NCI-H446 (cell line): ENCODE measurements at regions not wholly inside any gene's neighbourhood (a gene's known extent, or its start where the extent isn't known, plus 50 kb on each side); places are given as distances from the start of the nearest gene placed in this dataset.
"Not testable (repeated sequence)": the region's sequence is repeated elsewhere in the genome, so short reads cannot be mapped to it uniquely, and the experiment has no call there.

ENCODE experiments used
- DNase-seq, 2 experiments: peaks; one replicate each; lab custom pipeline; 2025; lab: John Stamatoyannopoulos, UW

DNA sequence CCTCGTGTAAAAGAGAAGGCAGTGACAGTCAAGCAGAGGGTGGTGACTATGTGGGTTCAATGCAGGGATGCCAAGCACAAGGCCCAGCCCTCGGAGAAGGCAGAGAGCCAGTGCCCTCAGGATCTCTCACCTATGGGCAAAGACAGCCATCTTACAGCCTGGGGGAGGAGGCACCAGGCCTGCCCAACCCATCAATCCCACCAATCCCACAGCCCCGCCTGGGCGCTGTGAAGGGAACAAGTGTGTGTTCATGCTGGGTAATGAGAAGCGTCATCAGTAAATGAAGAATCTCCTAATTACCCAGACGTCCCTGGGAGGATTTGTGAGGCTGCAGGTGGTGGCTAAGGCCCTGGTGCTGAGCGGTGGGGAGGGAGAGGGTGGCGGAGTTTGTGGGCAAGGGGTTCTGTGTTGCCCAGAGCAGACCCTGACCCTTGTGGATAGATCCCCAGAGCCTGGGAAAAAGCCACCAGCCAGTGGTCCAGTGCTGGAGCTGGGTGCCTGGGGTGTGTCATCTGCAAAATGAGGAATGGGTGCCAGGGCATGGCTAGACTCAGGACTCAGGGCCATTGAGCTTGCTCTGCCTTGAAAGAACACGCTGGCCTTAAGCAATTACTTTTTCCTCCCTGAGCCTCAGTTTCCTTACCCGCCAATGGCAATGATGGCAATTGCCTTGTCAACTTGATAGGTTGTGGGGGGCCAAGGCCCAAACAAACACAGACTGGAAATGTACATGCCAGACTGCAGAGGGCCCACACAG lies 128.1 kb upstream of the UNC5B start:
- DNase-seq = no peak

DNA sequence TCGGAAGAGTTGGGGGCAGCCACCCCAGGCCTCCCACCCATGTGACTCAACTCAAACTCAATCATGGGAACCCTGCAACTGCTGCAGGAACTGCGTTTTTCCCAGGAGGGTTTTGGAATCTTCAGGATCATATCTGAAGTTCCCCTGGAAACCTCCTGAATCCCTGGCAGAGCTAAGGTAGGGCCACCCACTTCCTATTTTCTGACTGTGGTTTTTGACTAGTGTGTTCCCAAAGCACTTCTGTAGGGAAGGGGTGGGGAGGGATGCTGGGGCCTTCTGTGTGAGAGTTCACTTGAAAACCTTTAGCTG lies 127.6 kb upstream of the UNC5B start:
- no peak for DNase-seq

DNA sequence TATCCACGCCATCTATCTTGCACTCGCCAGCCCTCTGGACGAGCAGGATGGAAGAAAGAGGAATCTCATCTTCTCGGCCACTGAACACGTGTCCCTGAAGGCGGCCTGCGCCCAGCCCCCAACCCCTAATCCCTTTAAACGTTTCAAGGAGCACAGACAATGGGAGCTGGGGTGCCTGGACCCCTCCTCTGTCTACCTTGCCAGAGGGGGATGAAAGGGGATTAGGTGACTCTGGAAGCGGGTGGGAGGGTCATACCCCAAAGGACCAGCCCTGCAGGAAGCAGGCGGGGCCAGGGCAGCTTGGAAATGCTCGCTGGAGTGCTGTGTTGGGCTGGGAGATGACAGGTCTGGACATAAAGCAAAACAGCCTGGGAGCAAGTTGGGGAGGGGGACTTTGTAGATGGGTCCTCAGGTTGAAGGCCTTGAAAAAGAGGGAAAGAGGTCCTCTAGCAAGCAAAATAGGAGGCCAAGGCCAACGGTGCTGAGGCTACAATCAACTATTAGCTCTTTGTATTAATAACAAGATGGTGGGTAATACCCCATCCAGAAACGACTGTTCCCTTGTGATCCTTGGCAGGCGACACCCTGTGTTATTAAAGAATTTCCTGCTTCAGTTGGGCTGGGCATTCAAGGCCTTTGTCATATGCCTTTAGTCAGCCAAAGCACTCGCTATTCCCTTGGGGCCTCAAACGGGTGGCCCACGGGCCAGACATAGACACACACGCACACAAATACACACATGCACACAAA lies 126.5 kb upstream of the UNC5B start:
- no peak for DNase-seq

DNA sequence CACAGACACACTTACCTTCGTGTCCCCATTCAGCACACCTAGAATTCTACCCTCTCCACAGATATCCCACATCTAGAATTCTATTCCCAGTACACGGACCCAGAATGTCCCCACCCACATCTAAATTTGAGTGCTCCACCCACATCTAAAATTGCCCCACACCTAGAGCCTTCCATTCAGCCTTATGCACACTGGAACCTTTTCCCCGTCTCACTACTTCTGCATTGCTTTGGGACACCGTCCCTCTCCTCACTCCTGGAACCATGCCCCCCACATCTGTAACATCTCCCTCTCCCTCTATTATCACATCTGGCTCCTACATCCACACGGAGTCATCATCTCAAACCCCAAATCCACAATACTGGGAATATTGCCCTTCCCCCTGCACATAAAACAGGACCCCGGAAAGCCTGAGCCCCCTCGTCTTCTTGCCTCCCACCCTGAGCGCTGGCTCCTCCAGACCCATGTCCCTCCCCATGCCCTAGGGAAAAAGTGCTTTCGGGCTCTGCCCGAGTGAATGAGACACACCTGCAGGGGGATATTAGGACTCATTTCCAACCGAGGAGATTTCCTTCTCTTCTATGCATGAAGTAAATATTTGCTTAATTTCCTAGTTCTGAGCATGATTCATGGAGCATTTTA lies 125.8 kb upstream of the UNC5B start:
- DNase-seq = no peak

DNA sequence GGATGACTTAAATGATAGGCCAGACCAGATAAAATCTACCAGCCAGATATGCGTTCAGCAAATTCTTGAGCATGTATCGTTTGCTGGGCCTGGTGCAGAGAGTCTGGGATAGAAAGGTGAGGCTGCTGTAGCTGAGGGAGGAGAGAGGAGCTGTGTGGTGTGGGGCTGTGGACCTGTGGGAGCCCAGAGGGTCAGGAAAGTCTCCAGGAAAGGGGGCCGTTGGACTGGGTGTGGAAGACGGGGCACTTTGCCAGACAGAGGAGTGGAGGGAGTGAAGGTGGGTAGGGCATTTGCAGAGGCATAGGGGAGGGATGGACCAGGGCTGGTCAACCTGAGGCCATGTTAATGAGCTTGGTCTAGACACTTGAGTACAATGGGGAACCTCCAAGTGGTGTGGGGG lies 124.7 kb upstream of the UNC5B start:
- DNase-seq = no peak

DNA sequence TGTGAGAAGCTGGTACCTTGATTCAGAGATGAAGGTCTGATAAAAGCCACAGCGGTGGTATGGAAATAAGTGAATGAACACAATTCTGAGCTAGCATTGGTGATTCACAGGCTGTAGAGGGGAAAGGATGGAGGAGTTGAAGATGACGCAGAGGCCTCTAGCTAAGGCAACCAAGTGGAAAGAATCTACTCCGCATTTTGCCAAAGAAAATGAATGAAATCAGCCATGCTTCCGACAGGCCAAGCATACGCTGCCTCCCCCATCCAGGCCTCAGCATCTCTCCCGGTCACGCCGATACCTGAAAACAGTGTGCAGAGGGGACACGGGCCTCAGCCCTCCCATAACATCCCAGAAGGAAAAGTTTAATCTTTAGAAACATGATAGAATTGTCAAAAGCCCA lies 124.3 kb upstream of the UNC5B start:
- DNase-seq = no peak

DNA sequence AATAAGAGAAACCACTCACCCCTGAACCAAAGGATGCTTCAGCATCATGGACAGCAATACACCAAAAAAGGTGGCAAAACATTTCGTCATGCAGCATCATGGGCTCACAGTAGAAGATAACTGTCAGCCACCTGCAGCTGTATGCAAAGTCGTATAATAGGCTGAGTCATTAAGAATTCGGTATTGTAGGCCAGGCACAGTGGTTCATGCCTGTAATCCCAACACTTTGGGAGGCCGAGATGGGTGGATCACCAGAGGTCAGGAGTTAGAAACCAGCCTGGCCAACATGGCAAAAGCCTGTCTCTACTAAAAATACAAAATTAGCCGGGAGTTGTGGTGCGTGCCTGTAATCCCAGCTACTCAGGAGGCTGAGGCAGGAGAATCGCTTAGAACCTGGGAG lies 123.8 kb upstream of the UNC5B start:
- DNase-seq = not testable (repeated sequence)

DNA sequence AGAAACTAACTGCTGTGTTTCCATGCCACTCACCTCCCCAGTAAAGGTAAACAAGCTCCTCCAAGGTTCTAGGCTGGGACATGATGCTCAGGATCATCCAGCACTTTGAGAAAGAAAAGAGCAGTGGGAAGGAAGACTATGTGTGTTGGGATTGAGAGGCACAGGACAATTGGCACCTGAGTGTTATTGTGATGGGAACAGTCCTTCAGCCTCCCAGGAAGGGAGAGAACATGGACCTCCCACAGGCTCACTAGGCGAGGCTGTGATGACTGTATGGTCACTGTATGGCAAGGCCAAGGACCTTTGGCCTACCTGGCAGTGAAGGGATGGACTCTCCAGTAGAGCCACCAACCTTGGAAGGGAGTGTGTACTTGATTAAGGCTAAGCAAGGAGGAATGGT lies 123.2 kb upstream of the UNC5B start:
- DNase-seq = no peak

DNA sequence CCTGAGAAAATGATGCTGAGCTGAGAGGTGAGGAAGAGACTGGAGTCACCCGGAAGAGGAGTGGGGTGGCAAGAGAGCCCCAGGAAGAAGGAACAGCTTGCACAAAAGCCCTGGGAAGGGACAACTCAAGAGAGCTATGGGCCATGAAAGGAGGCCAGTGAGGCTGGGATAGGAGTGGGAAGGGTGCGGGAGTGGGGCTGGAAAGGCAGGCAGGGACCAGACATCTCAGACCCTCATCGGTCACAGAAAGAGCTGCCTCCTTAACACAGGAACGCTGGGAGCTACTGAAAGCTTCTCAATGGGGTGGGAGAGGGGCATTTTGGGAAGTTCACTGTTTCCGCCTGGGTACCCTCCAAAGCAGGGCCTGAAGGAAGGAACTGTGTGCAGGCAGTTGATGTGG lies 122.0 kb upstream of the UNC5B start:
- DNase-seq = no peak

DNA sequence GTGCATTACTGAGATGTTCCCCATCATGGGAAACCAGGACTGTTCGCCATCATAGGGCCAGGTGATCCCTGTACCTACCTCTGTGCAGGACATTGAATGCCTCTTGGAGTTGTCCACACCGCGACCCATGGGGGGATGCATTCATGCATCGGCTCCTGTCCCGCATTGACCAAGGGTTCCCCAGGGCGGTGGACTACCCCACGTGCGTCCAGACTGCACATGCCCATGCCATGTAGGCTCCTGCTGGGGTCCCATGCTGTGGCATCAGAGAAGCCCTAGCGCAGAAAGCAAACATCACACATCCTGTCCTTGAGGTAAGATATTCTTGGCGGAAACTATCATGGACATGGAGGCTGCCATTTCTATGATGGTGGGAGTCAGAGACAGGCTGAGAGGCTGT lies 121.6 kb upstream of the UNC5B start:
- DNase-seq = no peak

DNA sequence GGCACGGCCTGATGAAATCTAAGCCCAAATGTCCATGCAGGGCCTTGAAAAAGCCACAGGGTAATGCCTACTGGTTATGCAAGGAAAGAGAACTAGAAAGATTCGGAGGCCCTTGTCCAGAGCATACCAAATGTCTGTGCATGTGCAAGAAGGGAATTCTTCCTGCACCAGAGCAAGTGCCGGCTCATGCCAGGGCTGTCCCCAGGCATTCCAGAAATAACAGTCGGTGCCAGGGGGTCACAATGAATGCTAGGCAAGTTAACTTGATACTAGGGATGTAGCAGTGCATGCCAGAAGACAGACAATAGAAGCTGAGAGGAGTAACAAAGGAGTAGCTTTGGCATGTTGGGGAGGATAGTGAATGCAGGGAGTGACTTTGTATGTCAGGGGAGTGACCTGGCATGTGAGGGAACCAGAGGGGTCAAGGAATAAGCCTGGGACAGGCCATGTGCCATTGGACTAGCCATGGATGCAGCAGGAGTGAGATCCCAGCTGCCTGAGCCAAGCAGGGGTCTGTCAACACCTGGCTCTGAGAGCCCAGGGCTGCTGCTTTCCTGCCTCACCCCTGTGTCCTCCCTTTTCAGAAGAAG lies 119.5 kb upstream of the UNC5B start:
- no peak for DNase-seq

DNA sequence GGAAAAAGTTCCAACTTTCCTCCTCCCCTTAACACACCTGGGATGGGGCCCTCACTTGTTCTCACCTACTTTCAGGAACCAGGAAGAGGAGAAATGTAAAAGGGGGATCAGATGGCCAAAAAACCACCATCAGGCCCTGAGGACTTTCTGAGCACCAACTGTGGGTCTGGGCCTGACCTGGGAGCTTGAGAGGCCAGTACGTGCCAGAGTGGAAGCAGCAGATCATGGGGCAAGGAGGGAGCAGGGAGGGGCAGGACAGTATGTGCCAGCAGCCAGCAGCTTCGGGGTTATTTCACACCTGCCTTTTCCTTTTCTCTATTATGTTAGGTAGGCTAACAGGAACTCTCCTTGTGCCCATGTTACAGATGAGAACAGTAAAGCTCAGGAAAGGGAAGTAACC lies 118.8 kb upstream of the UNC5B start:
- no peak for DNase-seq

DNA sequence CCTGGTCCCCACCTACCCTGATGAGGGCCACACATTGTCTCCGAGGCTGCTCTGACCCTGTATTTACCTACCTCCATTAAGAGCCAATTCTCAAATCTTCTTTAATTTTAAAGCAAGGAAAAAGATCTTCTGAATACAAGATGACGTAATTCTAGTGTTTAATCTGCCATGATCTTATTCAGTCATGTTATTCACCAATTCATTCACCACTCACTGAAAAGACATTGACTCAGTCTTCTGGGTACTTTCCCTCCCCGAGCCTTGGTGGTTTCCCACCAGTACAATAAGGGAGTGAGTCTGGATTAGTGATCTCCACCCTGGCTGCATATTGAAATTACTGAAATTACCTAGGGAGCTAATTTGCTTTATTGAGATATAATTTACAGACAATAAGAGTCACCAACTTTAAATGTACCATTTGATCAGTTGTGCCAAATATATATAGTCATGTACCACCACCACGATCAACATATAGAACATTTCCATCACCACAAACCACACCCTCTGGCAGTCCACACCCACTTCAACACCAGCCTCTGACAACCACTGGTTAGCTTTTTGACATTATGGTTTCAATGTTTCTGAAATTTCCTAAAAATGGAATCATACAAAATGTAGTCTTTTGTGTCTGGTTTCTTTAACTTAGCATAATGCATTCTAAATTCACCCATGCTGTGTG lies 117.5 kb upstream of the UNC5B start:
- DNase-seq = no peak

DNA sequence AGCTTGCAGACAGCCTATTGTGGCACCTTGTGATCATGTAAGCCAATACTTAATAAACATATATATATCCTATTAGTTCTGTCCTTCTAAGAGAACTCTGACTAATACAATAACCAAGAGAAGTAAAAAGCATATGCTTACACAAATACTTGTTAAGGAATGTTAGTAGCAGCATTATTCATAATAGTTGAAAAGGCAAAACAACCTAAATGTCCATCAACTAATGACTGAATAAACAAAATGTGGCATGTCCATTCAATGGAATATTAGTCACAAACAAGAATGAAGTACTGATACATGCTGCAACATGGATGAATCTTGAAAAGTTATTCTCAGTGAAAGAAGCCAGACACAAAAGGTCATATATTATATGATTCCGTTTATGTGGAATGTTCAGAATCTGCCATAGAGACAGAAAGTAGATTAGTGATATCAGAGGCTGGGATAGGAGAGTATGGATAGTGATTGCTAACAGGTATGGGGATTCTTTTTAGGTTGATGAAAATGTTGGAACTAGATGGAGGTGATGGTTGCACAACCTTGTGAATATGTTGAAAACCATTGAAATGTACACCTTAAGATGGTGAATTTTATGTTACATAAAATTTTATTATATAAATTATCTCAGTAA lies 112.5 kb upstream of the UNC5B start:
- no peak for DNase-seq

DNA sequence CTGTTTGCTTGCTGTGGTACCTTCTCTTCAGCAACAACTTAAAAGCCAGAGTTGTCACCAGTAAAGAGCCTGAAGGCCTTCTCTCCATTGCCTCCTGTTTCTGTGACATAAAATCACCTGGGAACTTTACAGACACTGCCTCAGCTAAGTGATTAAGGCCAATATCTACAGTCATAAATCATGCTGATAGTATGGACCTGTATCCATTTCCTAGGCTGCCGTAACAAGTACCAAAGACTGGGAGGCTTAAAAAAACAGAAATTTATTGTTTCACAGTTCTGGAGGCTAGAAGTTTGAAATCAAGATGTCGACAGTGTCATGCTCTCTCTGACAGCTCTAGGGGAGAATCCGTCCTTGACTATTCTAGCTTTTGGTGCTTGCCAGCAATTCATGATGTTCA lies 108.4 kb upstream of the UNC5B start:
- DNase-seq = no peak

DNA sequence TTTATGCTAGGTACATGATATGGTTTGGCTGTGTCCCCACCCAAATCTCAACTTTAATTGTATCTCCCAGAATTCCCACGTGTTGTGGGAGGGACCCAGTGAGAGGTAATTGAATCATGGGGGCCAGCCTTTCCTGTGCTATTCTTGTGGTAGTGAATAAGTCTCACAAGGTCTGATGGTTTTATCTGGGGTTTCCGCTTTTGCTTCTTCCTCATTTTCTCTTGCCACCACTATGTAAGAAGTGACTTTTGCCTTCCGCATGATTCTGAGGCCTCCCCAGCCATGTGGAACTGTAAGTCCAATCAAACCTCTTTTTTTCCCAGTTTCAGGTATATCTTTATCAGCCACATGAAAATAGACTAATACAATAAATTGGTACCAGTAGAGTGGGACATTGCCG lies 106.2 kb upstream of the UNC5B start:
- not testable (repeated sequence) for DNase-seq

DNA sequence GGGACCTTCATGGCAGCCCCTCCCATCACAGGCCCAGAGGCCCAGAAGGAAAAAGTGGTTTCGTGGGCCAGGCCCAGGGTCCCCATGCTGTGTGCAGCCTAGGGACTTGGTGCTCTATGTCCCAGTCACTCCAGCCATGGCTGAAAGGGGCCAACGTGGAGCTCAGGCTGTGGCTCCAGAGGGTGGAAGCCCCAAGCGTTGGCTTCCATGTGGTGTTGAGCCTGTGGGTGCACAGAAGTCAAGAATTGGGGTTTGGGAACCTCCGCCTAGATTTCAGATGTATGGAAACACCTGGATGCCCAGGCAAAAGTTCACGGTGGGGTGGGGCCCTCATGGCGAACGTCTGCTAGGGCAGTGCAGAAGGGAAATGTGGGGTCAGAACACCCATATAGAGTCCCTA lies 105.3 kb upstream of the UNC5B start:
- DNase-seq = not testable (repeated sequence)

DNA sequence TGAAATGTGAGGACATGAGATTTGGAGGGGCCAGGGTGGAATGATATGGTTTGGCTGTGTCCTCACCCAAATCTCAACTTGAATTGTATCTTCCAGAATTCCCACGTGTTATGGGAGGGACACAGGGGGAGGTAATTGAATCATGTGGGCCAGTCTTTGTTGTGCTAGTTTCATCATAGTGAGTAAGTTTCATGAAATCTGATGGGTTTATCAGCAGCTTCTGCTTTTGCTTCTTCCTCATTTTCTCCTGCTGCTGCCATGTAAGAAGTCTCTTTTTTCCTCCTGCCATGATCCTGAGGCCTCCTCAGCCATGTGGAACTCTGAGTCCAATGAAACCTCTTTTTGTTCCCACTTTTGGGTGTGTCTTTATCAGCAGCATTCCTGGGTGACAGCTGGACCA lies 104.3 kb upstream of the UNC5B start:
- DNase-seq = not testable (repeated sequence)

DNA sequence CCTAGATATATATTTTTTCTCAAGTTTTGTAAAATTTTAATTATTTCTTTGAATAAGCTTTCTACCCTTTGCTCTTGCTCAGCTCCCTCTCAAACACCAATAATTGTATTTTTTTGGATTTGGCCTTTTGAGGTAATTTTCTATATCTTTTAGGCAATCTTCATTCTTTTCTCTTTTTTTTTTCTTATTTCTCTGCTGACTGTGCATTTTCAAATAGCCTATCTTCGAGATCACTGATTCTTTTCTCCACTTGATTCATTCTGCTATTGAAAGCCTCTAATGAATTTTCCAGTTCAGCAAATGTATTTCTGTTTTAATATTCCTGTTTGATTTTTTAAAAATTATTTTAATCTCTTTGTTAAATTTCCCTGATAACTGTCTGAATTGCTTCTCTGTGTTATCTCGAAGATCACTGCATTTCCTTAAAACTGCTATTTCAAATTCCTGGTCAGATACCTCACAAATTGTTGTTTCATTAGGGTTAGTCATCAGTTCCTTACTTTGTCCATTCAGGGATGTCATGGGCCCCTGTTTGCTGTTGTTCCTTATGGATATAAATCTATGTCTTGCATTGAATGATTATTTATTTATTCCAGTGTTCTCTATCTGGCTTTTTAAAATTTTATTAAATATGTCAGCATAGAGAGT lies 100.1 kb upstream of the UNC5B start:
- no peak for DNase-seq

DNA sequence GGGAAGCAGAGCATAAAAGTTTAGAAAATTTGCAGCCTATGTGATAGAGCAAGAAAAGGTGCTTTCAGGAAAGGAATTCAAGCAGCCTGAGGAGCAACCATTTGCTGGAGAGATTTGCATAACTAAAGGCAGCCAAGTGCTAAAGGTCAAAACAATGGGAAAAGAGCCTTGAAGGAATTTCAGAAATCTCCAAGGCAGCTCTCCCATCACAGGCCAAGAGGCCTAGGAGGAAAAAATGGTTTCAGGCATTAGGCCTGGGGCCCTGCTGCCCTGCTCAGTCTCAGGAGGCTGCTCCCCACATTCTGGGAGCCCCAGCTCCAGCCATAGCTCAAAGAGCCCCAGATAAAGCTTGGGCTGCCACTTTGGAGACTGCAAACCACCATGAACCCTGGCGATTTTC lies 95.9 kb upstream of the UNC5B start:
- no peak for DNase-seq

DNA sequence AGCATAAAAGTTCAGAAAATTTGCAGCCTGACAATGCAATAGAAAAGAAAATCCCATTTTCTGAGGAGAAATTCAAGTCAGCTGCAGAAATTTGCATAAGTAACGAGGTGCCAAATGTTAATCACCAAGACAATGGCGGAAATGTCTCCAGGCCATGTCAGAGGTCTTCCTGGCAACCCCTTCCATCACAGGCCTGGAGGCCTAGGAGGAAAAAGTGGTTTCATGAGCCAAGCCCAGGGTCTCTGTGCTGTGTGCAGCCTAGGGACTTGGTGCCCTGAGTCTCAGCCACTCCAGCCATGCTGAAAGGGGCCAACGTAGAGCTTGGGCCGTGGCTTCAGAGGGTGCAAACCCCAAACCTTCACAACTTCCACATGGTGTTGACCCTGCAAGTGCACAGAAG lies 94.8 kb upstream of the UNC5B start:
- DNase-seq = not testable (repeated sequence)
